ENCODE measurements at regions not wholly inside any gene's neighbourhood (a gene's known extent, or its start where the extent isn't known, plus 50 kb on each side); places are given as distances from the start of the nearest gene placed in this dataset.

DNA sequence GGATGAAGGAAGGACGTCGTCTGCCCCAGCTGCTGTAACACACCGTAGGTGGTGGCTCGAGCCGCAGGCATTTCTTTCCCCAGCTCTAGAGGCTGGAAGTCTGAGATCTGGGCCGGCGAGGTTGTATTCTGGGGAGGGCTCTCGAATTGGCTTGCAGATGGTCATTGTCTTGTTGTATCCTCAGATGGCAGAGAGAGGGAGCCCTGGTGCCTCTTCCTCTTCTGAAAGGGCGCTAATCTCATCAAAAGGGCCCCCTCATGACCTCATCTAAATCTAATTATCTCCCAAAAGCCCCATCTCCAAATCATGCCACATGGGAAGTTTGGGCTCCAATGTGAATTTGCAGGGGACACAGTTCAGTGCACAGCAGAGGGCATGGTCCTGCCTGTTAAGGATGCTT lies 109.0 kb downstream of the SIK1 start:
- TF ChIP-seq, protein P1, sequence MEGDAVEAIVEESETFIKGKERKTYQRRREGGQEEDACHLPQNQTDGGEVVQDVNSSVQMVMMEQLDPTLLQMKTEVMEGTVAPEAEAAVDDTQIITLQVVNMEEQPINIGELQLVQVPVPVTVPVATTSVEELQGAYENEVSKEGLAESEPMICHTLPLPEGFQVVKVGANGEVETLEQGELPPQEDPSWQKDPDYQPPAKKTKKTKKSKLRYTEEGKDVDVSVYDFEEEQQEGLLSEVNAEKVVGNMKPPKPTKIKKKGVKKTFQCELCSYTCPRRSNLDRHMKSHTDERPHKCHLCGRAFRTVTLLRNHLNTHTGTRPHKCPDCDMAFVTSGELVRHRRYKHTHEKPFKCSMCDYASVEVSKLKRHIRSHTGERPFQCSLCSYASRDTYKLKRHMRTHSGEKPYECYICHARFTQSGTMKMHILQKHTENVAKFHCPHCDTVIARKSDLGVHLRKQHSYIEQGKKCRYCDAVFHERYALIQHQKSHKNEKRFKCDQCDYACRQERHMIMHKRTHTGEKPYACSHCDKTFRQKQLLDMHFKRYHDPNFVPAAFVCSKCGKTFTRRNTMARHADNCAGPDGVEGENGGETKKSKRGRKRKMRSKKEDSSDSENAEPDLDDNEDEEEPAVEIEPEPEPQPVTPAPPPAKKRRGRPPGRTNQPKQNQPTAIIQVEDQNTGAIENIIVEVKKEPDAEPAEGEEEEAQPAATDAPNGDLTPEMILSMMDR (IDR thresholded peaks at IDR 0.05) = no peak
- TF ChIP-seq EHMT2 (IDR thresholded peaks at IDR 0.05; ENCODE audit: low read depth) (no peak), CEBPB (IDR thresholded peaks at IDR 0.05) (no peak), HOXA7 (CRISPR knock-in tag; IDR thresholded peaks at IDR 0.05) (no peak), SMC3 (IDR thresholded peaks at IDR 0.05) (no peak), JUN (IDR thresholded peaks at IDR 0.05) (no peak)
